Right lobe of liver (tissue), 4 donors: ENCODE measurements at regions not wholly inside any gene's neighbourhood (a gene's known extent, or its start where the extent isn't known, plus 50 kb on each side); places are given as distances from the start of the nearest gene placed in this dataset.

Experiments used
- CTCF ChIP-seq, 4 donors: fragments of 200-600 bp in 3 of 4; fragments of 450-650 bp in 1 of 4; IDR thresholded peaks; one replicate each; pipeline versions ENCODE4 v1.5.1 to v1.8.0; 2016 to 2022; ENCODE audit warnings: antibody characterized with exemption in 4 of 4, mild to moderate bottlenecking in 2 of 4
- POLR2A ChIP-seq: fragments of 450-650 bp; IDR thresholded peaks from one replicate; pipeline ENCODE4 v1.6.1; 2017; ENCODE audit warnings: antibody characterized with exemption, mild to moderate bottlenecking
- donor health status: DM: no; HTN: no; CAD: no.
- donor health status: DM: no; HTN: no; CAD: no.
- donor health status: DM: no; HTN: yes; CAD: no.

- TF ChIP-seq POLR2A (no peak), CTCF (IDR thresholded peaks at IDR 0.05) (no peak)
Measured at GRCh38 chr13:47623862-47624261, 377.2 kb downstream of the SUCLA2 start.
